ENCODE measurements at regions not wholly inside any gene's neighbourhood (a gene's known extent, or its start where the extent isn't known, plus 50 kb on each side); places are given as distances from the start of the nearest gene placed in this dataset.
"Not testable (repeated sequence)": the region's sequence is repeated elsewhere in the genome, so short reads cannot be mapped to it uniquely, and the experiment has no call there.

- no peaks in the 10 kb centered on the region for H3K4me1 ChIP-seq (replicated peaks)
- no peaks in the 10 kb centered on the region for H3K27me3 ChIP-seq (replicated peaks)
- H3K4me3 ChIP-seq = no peak overlapping the region
- no peaks in the 10 kb centered on the region for H3K36me3 ChIP-seq
- H3K9me3 ChIP-seq (replicated peaks) = no peaks in the 10 kb centered on the region
- DNase-seq (ENCODE audit: low read depth in 1 of 2, low spot score in 2 of 2) = no peak
- no peak overlapping the region for H3K27ac ChIP-seq
These were observed 313.4 kb downstream of the BCHE start for GRCh38 chr3:165523801-165524200.

GRCh38 chr3:165522386-165522785, 314.8 kb downstream of the BCHE start:
- Histone ChIP-seq H3K27ac (no peak overlapping the region), H3K36me3 (no peaks in the 10 kb centered on the region), H3K9me3 (replicated peaks) (no peaks in the 10 kb centered on the region), H3K4me3 (no peak overlapping the region), H3K27me3 (replicated peaks) (no peaks in the 10 kb centered on the region), H3K4me1 (replicated peaks) (no peaks in the 10 kb centered on the region)
- DNase-seq (ENCODE audit: low read depth in 1 of 2, low spot score in 2 of 2) = no peak

DNA sequence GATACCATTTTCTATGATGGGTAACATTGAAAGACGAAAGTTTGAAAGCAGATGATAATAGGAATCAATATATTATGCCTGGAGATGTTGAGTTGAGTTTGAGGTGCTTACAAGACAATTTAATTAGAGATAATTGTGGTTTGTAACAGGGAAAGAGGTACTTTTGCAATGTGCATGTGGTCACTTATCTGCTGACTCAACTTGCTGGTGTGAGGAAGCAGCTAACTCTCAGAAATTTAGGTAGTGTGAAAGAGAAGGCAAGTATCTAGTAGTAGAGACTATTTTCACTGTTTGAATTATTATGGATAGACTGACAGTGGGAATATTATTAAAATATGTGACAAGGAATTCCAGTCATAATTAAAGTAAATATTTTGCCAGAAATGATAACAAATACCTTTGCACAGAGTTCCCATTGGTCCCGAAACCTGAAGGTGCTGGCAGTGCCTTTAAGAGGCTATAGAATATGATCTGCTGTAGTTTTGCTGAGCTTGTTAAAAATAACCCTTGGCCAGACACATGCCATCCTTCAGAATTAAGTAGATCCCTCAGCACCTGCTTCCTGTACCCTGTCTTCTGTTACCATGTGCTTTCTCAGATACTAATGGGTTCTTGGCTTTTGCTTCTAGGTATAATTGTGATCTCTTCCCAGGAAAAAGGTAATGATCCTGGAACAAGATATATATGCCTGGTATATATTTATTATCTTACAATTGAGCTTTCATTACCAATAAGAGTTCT, 315.9 kb downstream of the BCHE start:
- no peaks in the 10 kb centered on the region for H3K9me3 ChIP-seq (replicated peaks)
- no peak overlapping the region for H3K4me3 ChIP-seq
- no peak overlapping the region for H3K27ac ChIP-seq
- no peaks in the 10 kb centered on the region for H3K27me3 ChIP-seq (replicated peaks)
- H3K36me3 ChIP-seq = no peaks in the 10 kb centered on the region
- DNase-seq (ENCODE audit: low read depth in 1 of 2, low spot score in 2 of 2) = no peak
- H3K4me1 ChIP-seq (replicated peaks) = no peaks in the 10 kb centered on the region

DNA sequence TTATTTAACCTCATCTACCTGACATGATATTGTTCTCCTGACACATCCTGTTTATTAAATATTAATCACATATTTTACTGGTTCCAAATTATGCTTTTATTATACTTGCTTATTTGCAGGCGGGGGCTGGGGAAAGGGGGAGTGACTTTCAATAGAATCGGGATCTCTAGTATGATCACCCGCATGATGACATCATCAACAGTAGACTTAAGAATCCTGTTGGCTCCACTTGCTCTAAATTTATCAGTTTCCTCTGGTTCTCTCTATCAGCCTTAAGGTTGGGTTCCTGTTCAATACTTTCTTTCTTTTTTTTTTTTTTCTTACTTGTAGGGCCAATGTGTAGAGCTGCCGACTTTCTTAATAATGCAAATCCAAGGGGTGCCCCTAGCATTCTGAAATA, 317.5 kb downstream of the BCHE start:
- no peak for DNase-seq (ENCODE audit: low read depth in 1 of 2, low spot score in 2 of 2)

DNA sequence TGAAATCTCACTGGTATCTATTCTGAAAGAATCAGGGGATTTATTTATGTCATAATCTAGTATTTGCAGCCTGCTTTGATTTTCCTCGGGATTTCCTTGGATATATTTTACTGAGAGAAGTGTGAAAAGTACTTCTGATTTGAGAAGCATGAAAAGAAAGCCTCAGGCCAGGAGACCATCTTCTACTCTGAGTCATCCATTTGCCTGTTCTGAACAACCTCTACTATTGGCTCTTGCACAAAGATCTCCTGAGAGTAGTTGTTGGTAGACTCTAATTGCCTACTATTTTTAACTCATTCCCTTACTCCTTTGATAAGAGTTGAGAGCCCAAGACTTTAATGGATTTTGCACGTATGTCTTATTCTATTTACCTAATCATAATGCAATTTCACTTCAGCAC, 318.9 kb downstream of the BCHE start:
- H3K4me3 ChIP-seq = no peak overlapping the region
- no peaks in the 10 kb centered on the region for H3K36me3 ChIP-seq
- no peaks in the 10 kb centered on the region for H3K4me1 ChIP-seq (replicated peaks)
- H3K27me3 ChIP-seq (replicated peaks) = no peaks in the 10 kb centered on the region
- H3K9me3 ChIP-seq (replicated peaks) = no peaks in the 10 kb centered on the region
- no peak overlapping the region for H3K27ac ChIP-seq
- no peak for DNase-seq (ENCODE audit: low read depth in 1 of 2, low spot score in 2 of 2)

More for the DNA sequence above, 317.5 kb downstream of the BCHE start:
- Histone ChIP-seq H3K36me3 (no peaks in the 10 kb centered on the region), H3K27me3 (replicated peaks) (no peaks in the 10 kb centered on the region), H3K4me1 (replicated peaks) (no peaks in the 10 kb centered on the region), H3K9me3 (replicated peaks) (no peaks in the 10 kb centered on the region), H3K4me3 (no peak overlapping the region), H3K27ac (no peak overlapping the region)

GRCh38 chr3:165513715-165514701, 317.8 kb upstream of the SLITRK3 start:
- H3K27ac ChIP-seq = no peak overlapping the region
- H3K4me3 ChIP-seq = no peak overlapping the region
- no peaks in the 10 kb centered on the region for H3K27me3 ChIP-seq (replicated peaks)
- no peaks in the 10 kb centered on the region for H3K9me3 ChIP-seq (replicated peaks)
- no peaks in the 10 kb centered on the region for H3K36me3 ChIP-seq
- H3K4me1 ChIP-seq (replicated peaks) = no peaks in the 10 kb centered on the region
- no peak for DNase-seq (ENCODE audit: low read depth in 1 of 2, low spot score in 2 of 2)

GRCh38 chr3:165507576-165507975, 311.4 kb upstream of the SLITRK3 start:
- no peak overlapping the region for H3K27ac ChIP-seq
- H3K36me3 ChIP-seq = no peaks in the 10 kb centered on the region
- no peaks in the 10 kb centered on the region for H3K27me3 ChIP-seq (replicated peaks)
- H3K9me3 ChIP-seq (replicated peaks) = no peaks in the 10 kb centered on the region
- no peaks in the 10 kb centered on the region for H3K4me1 ChIP-seq (replicated peaks)
- DNase-seq (ENCODE audit: low read depth in 1 of 2, low spot score in 2 of 2) = no peak
- H3K4me3 ChIP-seq = no peak overlapping the region

GRCh38 chr3:165507060-165507459, 310.9 kb upstream of the SLITRK3 start:
- no peaks in the 10 kb centered on the region for H3K4me1 ChIP-seq (replicated peaks)
- H3K9me3 ChIP-seq (replicated peaks) = no peaks in the 10 kb centered on the region
- no peak for DNase-seq (ENCODE audit: low read depth in 1 of 2, low spot score in 2 of 2)
- H3K27ac ChIP-seq = no peak overlapping the region
- no peak overlapping the region for H3K4me3 ChIP-seq
- no peaks in the 10 kb centered on the region for H3K27me3 ChIP-seq (replicated peaks)
- H3K36me3 ChIP-seq = no peaks in the 10 kb centered on the region

- Histone ChIP-seq H3K36me3 (no peaks in the 10 kb centered on the region), H3K4me1 (replicated peaks) (no peaks in the 10 kb centered on the region), H3K27ac (no peak overlapping the region), H3K4me3 (no peak overlapping the region), H3K9me3 (replicated peaks) (no peaks in the 10 kb centered on the region), H3K27me3 (replicated peaks) (no peaks in the 10 kb centered on the region)
- no peak for DNase-seq (ENCODE audit: low read depth in 1 of 2, low spot score in 2 of 2)
These were observed 309.5 kb upstream of the SLITRK3 start for GRCh38 chr3:165505657-165506056.

DNA sequence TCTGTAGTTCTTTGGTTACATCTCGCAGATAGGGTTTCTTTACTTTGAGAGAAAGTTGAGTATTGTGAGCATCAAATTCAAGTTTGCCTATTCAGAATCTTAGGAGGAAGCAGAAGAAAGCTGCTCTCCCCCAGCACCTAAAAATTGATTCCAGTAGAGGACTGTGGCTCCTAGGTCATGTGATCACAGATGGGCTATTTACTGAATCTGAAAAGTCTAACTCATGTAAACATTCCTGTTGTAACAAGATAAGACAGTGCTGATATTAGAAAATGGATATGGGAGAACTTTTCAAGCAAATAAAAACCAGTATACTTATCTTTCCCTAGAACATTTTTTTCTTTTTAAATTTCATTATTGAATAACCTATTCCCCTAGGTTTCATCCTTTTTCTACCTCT, 308.4 kb upstream of the SLITRK3 start:
- Histone ChIP-seq H3K4me3 (no peak overlapping the region), H3K27me3 (replicated peaks) (no peaks in the 10 kb centered on the region), H3K9me3 (replicated peaks) (no peaks in the 10 kb centered on the region), H3K4me1 (replicated peaks) (no peaks in the 10 kb centered on the region), H3K27ac (no peak overlapping the region), H3K36me3 (no peaks in the 10 kb centered on the region)
- DNase-seq (ENCODE audit: low read depth in 1 of 2, low spot score in 2 of 2) = no peak

GRCh38 chr3:165503825-165504224, 307.6 kb upstream of the SLITRK3 start:
- Histone ChIP-seq H3K9me3 (replicated peaks) (no peaks in the 10 kb centered on the region), H3K27me3 (replicated peaks) (no peaks in the 10 kb centered on the region), H3K27ac (no peak overlapping the region), H3K4me1 (replicated peaks) (no peaks in the 10 kb centered on the region), H3K4me3 (no peak overlapping the region), H3K36me3 (no peaks in the 10 kb centered on the region)
- no peak for DNase-seq (ENCODE audit: low read depth in 1 of 2, low spot score in 2 of 2)

GRCh38 chr3:165503346-165503745, 307.2 kb upstream of the SLITRK3 start:
- Histone ChIP-seq H3K4me3 (no peak overlapping the region), H3K27me3 (replicated peaks) (no peaks in the 10 kb centered on the region), H3K27ac (no peak overlapping the region), H3K36me3 (no peaks in the 10 kb centered on the region), H3K4me1 (replicated peaks) (no peaks in the 10 kb centered on the region), H3K9me3 (replicated peaks) (no peaks in the 10 kb centered on the region)
- no peak for DNase-seq (ENCODE audit: low read depth in 1 of 2, low spot score in 2 of 2)

GRCh38 chr3:165502707-165503106, 306.5 kb upstream of the SLITRK3 start:
- H3K4me3 ChIP-seq = no peak overlapping the region
- no peaks in the 10 kb centered on the region for H3K27me3 ChIP-seq (replicated peaks)
- H3K27ac ChIP-seq = no peak overlapping the region
- no peak for DNase-seq (ENCODE audit: low read depth in 1 of 2, low spot score in 2 of 2)
- H3K9me3 ChIP-seq (replicated peaks) = no peaks in the 10 kb centered on the region
- H3K4me1 ChIP-seq (replicated peaks) = no peaks in the 10 kb centered on the region
- H3K36me3 ChIP-seq = no peaks in the 10 kb centered on the region

- not testable (repeated sequence) for DNase-seq (ENCODE audit: low read depth in 1 of 2, low spot score in 2 of 2); H3K27ac ChIP-seq; H3K27me3 ChIP-seq (replicated peaks); H3K9me3 ChIP-seq (replicated peaks); H3K4me1 ChIP-seq (replicated peaks); H3K4me3 ChIP-seq; H3K36me3 ChIP-seq
These were observed 302.6 kb upstream of the SLITRK3 start for GRCh38 chr3:165498742-165499141.
